C4-2B (cell line): ENCODE measurements at regions not wholly inside any gene's neighbourhood (a gene's known extent, or its start where the extent isn't known, plus 50 kb on each side); places are given as distances from the start of the nearest gene placed in this dataset.

Source experiments
- H3K27ac ChIP-seq: fragments of 450-650 bp; 2 replicates; pipeline ENCODE4 v1.5.1; 2017
- ZFX ChIP-seq: fragments of 450-650 bp; IDR thresholded peaks from 2 replicates; pipeline ENCODE4 v1.6.1; 2017
- TF ChIP-seq, protein P1 (sequence below): fragments of 450-650 bp; conservative IDR thresholded peaks from 2 replicates; pipeline ENCODE4 v1.5.1; 2017; ENCODE audit warnings: mild to moderate bottlenecking

DNA sequence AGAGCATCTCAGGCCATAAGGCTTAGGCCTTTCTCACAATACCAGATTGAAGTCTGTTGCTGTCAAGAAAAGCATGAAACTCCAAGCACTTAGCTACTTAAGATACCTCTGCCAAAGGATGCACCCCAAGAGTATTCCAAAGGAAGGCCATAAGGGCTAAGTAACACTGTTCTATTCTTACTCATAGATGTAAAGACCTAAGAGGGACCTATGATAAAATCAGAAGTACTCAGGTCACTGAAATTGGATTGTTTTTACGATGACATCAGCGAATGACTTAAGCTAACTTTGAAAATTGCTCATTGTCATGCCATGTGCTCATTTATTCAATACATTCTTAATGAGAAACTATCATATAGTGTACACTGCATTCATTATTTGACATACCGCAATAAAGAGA is 172.8 kb downstream of the KCNA4 start:
- H3K27ac ChIP-seq = no peak overlapping the region
- TF ChIP-seq ZFX = no peak
- TF ChIP-seq, protein P1, sequence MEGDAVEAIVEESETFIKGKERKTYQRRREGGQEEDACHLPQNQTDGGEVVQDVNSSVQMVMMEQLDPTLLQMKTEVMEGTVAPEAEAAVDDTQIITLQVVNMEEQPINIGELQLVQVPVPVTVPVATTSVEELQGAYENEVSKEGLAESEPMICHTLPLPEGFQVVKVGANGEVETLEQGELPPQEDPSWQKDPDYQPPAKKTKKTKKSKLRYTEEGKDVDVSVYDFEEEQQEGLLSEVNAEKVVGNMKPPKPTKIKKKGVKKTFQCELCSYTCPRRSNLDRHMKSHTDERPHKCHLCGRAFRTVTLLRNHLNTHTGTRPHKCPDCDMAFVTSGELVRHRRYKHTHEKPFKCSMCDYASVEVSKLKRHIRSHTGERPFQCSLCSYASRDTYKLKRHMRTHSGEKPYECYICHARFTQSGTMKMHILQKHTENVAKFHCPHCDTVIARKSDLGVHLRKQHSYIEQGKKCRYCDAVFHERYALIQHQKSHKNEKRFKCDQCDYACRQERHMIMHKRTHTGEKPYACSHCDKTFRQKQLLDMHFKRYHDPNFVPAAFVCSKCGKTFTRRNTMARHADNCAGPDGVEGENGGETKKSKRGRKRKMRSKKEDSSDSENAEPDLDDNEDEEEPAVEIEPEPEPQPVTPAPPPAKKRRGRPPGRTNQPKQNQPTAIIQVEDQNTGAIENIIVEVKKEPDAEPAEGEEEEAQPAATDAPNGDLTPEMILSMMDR = no peak

DNA sequence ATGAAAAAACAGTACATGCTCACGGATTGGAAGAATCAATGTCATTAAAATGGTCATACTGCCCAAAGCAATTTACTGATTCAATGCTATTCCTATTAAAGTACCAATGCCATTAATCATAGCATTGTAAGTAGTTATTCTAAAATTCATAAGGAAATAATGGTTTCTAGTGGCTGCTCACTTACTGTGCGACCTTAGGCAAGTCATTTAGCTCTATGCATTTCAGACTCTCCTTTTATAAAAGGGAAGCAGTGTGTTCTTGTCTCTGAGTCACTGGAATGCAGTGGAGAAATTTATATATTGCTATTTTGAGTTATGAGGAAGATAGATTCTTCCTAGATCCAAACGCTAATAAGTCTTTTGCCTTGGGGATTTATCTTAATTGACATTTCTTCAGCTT is 174.8 kb downstream of the KCNA4 start:
- TF ChIP-seq, protein P1 = no peak
- TF ChIP-seq ZFX = no peak
- no peak overlapping the region for H3K27ac ChIP-seq

GRCh38 chr11:29826878-29827277 is 190.0 kb downstream of the KCNA4 start:
- no peak for TF ChIP-seq ZFX
- TF ChIP-seq, protein P1 = no peak
- no peak overlapping the region for H3K27ac ChIP-seq

DNA sequence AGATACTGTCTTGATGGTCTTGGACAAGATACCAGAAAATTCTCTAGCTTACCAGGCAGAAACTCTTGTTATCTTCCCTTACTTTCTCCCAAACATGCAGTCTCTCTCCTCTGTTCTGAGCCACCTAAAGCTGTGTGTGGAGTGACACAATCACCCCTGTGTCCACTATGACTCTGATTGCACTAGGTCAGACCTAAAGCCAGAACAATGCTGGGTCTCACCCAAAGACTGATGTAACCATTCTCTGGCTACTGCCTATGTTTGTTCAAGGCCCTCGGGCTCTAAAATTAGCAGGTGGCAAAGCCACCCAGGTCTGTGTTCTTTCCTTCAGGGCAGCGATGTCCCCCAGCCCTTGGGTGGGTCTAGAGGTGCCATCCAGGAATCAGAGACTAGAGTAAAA is 200.5 kb downstream of the KCNA4 start:
- no peak overlapping the region for H3K27ac ChIP-seq
- TF ChIP-seq ZFX = no peak
- TF ChIP-seq, protein P1 = no peak

DNA sequence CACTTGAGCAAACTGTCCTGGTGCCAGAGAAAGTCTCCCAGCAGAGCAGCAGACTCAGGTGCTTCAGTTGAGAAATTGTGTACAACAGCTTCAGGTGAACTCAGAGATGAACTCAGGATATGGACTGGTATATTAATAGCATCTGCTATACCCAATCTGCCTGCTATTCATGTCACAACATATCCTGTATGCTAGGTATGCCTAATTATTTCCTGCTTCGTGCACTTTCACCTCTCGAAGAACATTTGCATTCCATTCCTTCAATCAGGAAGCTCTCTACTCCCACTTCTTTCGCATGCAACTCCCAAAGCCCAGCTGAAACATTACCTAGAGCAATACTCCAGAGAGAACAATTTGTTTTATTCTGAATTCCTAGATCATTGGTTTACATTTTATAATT is 207.7 kb downstream of the KCNA4 start:
- H3K27ac ChIP-seq = no peak overlapping the region
- TF ChIP-seq ZFX = no peak
- TF ChIP-seq, protein P1 = no peak

DNA sequence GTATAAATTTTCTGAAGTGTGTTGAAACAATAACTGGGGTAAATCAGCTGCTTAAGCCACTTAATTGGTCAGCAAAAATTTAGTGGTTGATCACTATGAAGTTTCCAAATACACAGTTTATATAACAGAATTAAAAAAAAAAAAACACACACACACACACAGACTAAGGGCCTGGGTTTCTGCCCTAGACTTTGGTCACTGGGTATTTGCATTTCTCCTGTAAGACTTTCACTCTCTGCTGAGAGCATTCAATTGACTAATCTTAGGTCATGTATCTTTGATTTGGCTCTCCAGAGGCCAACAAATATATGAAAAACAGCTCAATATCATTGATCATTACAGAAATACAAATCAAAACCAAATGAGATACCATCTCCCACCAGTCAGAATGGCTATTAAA is 214.3 kb downstream of the KCNA4 start:
- no peak overlapping the region for H3K27ac ChIP-seq
- no peak for TF ChIP-seq ZFX

DNA sequence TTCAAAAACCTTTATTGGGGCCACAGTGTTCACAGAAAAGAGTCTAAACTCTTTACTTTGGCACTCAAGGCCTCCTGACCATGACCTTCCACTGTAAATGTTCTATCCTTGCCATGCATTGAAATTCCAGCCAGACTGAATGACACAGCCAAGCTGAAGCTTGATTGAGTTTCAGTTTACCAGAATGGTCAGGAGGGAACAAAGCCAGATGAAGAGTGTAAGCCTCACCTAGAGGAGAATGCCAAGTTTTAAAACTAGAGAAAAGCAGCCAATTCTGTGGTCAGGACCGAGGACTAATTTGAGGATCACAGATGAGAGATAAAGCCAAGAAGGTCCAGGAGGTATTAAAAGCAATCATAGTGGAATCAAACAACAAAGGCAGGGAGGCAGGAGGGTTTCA is 215.3 kb downstream of the KCNA4 start:
- H3K27ac ChIP-seq = no peak overlapping the region
- no peak for TF ChIP-seq ZFX
- TF ChIP-seq, protein P1 = no peak

DNA sequence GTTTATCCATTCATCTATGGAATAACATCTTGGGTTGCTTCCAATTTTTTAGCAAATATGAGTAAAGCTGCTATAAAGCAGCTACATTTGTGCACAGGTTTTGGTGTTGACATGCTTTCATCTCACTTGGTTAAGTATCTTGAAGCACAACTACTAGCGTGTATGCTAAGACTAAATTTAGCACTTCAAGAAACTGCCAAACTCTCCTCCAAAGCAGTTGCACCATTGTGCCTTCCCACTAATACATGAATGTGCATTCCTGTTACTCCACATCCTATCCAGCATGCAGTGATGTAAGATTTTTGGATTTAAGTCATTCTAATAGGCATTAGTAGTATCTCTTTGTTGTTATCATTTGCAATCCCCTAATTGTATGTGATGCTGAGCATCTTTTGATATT is 230.7 kb downstream of the KCNA4 start:
- no peak overlapping the region for H3K27ac ChIP-seq
- TF ChIP-seq, protein P1 = no peak
